NCI-H226 (cell line): ENCODE measurements at regions not wholly inside any gene's neighbourhood (a gene's known extent, or its start where the extent isn't known, plus 50 kb on each side); places are given as distances from the start of the nearest gene placed in this dataset.

Experiments
- DNase-seq: peaks from one replicate; pipeline ENCODE4 v3.0.0-alpha.2; 2015

GRCh38 chr6:8530785-8531435 lies 95.6 kb upstream of the SLC35B3 start:
- DNase-seq, result no peak

DNA sequence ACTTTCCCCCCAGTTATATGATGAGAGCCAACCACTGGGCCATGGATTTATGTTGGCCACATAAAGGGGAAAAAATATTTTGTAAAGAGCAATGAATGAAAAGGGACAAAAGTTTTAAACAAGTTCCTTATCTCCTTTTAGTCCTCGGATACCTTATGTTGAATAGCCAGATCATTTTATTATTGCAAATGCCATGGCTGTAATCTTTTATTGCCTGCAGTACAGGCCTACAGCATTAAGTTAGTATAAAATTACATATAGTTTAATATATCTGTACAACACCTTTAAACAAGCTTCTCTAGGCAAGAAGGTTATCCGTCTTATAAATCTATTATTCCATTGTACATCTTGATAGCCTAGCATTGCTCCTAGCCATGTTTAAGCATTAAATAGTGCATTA lies 93.9 kb upstream of the SLC35B3 start:
- no peak for DNase-seq

DNA sequence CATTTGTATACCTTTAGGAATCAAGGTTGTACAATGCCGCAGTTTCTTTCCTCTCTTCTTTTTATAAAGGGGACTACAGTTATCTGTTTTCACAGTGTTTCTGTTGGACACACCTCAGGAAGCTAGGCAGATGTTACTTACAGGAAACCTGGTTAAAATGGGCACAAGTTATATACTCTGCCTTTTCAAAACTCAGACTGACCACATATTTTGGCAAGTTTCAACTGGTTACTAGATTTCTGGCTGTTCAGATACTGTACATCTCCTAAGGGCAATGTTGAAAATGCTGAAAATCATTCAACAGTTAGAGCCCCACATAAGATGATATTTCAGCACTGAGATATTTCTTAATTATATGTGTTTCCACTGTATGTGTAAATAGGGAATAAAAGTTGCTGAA lies 92.5 kb upstream of the SLC35B3 start:
- DNase-seq, result no peak

DNA sequence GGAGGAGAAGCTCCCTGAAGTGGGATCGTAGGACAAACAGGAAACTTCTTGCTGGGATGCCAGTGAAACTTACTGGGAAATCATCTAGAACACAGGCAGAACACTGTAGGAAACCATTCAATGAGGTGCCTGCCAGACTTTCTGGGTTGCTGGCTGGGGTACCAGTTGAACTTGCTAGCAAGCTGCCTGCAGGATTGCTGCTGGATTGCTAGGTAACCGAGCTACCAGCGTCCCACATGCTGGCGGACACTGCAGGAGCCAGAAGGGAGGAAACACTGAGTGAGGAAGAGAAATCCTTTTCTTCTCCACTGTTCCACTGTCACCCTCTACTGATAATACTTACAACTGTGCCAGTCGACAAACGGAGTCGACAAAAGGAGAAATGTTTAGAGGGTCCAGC lies 91.3 kb upstream of the SLC35B3 start:
- no peak for DNase-seq

DNA sequence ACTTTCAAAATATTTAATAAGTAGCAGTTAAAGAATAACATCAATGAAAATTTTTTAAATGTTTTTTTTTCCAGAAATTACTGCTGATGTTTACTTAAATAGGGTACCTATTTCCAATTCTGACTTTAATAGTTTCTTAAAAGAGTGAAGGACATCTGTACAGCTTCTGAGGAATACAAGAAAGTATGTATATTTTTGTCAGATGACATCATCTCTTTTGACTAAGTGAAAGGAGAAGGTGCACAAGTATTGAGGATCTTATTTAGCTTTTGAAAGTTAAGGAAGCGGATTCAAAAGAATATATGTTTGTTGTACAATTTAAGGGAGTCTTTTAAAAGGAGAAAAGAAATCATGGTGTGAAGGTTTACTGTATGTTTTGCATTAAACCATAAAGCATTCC lies 90.0 kb upstream of the SLC35B3 start:
- no peak for DNase-seq

DNA sequence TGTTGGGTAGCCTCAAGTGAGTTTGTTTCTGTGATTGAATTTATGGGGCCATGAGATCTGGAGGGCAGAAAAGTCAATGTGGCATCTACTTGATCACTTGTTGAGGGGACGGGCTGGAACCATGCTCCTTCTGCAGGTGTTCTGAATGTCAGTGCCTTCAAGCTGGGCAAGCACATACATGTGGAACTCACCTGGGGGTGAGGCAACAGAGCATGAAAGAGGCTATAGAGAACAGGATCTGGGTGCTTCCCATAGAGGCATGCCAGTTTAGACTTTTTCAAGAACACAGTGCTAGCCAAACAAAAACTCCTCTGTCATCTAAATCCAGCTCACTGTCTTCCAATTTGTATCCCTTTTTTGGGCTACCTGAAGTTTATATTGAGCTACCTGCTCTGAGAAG lies 77.8 kb upstream of the SLC35B3 start:
- no peak for DNase-seq

DNA sequence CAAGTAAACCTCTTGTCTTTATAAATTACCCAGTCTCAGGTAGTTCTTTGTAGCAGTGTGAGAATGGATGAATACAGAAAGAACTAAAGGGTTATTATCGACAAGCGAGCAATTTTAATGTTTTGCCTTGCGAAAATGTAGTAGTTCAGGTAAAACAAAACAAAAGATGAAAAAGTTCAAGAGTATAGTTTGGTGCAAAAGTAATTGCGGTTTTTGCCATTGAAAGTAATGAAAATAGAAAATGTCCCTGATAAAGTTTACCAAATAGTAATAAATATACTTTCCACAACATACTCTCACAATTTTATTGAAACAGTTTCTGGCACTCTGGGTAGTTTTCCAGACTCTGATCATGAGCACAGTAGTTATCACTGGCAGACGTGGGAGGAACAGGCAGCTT lies 71.9 kb upstream of the SLC35B3 start:
- no peak for DNase-seq

GRCh38 chr6:8506126-8506525 lies 70.8 kb upstream of the SLC35B3 start:
- no peak for DNase-seq

GRCh38 chr6:8499540-8499939 lies 64.2 kb upstream of the SLC35B3 start:
- no peak for DNase-seq

DNA sequence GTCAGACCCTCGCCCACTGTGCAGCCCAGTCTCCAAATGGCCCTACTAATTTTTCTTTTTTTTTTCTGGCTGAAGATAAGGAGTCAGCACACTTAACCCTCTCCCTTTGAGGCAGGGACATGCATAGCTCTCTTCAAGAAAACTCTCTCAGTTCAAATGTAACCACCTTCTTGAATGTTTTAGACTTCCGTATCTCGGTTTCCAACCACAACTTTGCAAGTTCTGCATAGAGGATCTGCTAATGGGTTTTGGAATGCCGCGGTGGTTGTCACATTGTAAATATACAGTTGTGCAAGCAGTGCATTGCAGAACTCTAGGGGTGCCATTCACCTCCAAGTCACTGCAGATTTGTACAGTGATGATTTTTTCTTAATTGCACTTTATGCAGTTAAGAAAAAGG lies 59.4 kb upstream of the SLC35B3 start:
- no peak for DNase-seq

GRCh38 chr6:8492536-8493133 lies 57.3 kb upstream of the SLC35B3 start:
- DNase-seq, result no peak
